Ectodermal cell (in vitro differentiated cells): ENCODE measurements at regions not wholly inside any gene's neighbourhood (a gene's known extent, or its start where the extent isn't known, plus 50 kb on each side); places are given as distances from the start of the nearest gene placed in this dataset.
"Not testable (repeated sequence)": the region's sequence is repeated elsewhere in the genome, so short reads cannot be mapped to it uniquely, and the experiment has no call there.

Experiments
- H3K27ac ChIP-seq: 2 replicates; pipeline ENCODE4 v1.7.0; 2013; ENCODE audit warnings: mild to moderate bottlenecking, low read depth, low read length; ENCODE audit not compliant: insufficient read depth, poor library complexity, severe bottlenecking
- H3K27me3 ChIP-seq: 2 replicates; pipeline ENCODE4 v1.7.0; 2013; ENCODE audit warnings: mild to moderate bottlenecking, low read length; ENCODE audit not compliant: insufficient read depth, control insufficient read depth, poor library complexity, severe bottlenecking
- H3K36me3 ChIP-seq: one replicate; pipeline ENCODE4 v1.7.0; 2013; ENCODE audit warnings: low read length; ENCODE audit not compliant: control insufficient read depth, insufficient read depth
- H3K4me1 ChIP-seq: one replicate; pipeline ENCODE4 v1.7.0; 2013; ENCODE audit warnings: low read length; ENCODE audit not compliant: control insufficient read depth, insufficient read depth
- H3K4me3 ChIP-seq: 2 replicates; pipeline ENCODE4 v1.7.0; 2013; ENCODE audit warnings: low read depth, low read length, control low read depth; ENCODE audit not compliant: insufficient read depth
- H3K9me3 ChIP-seq: 2 replicates; pipeline ENCODE4 v1.7.0; 2013; ENCODE audit warnings: mild to moderate bottlenecking, low read length, moderate library complexity; ENCODE audit not compliant: control insufficient read depth
- WGBS, 2 experiments: methylation state at CpG; one replicate each; pipeline ENCODE4 v1.1.7; 2013; ENCODE audit warnings: missing lambda C conversion rate in 2 of 2; 5-methylcytosine and 5-hydroxymethylcytosine counted together

DNA sequence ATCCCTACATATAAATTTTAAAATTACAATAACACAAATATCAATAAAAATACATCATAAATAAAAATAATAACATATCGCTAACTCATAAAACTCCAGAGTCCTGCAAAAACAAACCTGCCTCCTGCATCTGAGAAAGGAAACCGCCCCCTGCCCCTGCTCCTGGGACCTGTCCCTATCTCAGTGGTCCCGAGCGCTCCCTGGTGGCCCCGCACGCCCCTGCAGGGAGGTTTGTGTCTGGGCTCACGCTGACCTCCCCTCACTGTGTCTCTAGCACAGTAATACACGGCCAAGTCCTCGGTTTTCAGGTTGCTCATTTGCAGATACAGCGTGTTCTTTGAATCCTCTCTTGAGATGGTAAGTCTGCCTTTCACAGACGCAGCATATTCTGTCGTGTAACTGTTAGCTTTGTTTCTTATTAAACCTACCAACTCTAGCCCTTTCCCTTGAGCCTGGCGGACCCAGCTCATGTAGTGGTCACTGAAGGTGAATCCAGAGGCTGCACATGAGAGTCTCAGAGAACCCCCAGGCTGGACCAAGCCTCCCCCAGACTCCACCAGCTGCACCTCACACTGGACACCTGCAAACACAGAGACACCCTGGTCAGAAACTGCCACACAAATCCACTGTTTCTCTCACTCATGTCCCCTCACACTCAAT is 554.1 kb downstream of the GOLGA6L6 start:
- Histone ChIP-seq H3K4me1 (no peaks in the 10 kb centered on the region), H3K9me3 (peaks cover 26% of the 10 kb centered on the region), H3K4me3 (no peak overlapping the region), H3K27me3 (no peaks in the 10 kb centered on the region), H3K36me3 (no peaks in the 10 kb centered on the region), H3K27ac (no peak overlapping the region)
- 60 to 63% methylated on average over 13 of the region's 13 CpGs for WGBS, 2 experiments

DNA sequence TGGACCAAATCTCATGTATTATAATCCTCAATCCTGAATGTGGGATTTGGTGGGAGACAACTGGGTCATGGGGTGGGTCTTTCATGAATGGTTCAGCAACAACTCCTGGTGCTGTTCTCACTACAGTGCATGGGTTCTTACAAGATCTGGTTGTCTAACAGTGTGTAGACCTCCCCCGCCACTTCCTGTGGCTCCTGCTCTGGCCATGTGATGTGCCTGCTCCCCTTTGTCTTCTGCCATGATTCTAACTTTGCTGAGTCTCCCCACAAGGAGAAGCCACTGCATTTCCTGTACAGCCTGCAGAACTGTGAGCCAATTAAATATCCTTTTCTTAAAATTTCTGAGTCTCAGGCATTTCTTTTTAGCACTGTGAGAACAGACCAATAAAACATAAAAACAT is 557.5 kb downstream of the GOLGA6L6 start:
- H3K27me3 ChIP-seq = no peaks in the 10 kb centered on the region
- 74 to 88% methylated on average over 1 of the region's 1 CpG for WGBS, 2 experiments
- H3K4me1 ChIP-seq = no peaks in the 10 kb centered on the region
- peaks cover 14% of the 10 kb centered on the region for H3K9me3 ChIP-seq
- H3K36me3 ChIP-seq = no peaks in the 10 kb centered on the region
- H3K27ac ChIP-seq = no peak overlapping the region
- H3K4me3 ChIP-seq = no peak overlapping the region

DNA sequence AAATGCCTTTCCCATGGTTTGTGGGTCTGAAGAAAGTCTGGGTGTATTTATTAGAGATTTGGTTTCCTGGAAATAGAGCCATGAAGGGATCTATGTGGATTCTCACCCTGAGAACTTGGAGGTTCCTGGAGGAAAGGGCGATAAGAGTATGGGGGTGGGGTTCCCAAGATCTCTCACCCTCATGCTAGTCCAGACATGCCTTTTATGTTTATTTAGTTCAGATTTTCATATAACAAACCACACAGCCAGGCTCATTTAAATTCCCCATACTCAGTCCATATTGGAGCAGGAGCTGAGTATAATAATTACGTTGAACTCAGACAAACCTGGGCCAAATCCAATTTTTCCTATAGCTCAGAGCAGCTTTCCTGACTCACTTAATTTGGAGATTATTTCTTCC is 566.6 kb downstream of the GOLGA6L6 start:
- Histone ChIP-seq H3K27ac (no peak overlapping the region), H3K4me1 (no peaks in the 10 kb centered on the region), H3K27me3 (no peaks in the 10 kb centered on the region), H3K4me3 (no peak overlapping the region), H3K36me3 (no peaks in the 10 kb centered on the region), H3K9me3 (peaks cover 19% of the 10 kb centered on the region)
- WGBS, 2 experiments = 74 to 93% methylated on average over 2 of the region's 2 CpGs

DNA sequence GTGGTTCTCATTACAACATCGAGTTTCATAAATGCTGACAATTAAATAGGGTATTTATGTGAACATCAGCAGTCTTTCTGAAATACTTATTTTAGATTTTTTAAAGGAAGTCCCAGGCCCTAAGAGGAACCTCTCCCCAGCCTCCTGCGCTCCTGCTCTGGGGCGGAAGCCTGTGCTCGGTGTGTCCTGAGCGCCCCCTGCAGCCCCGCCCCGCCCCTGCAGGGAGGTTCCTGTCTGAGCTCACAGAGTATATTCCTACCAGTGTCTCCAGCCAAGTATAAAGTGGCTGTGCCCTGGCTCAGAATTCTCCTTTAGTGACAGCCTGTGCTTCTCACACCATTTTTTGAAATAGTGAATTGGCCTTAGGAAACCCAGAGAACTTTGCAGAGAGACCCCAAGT is 567.9 kb downstream of the GOLGA6L6 start:
- Histone ChIP-seq H3K36me3 (no peaks in the 10 kb centered on the region), H3K4me3 (no peak overlapping the region), H3K27ac (no peak overlapping the region), H3K9me3 (peaks cover 19% of the 10 kb centered on the region), H3K4me1 (no peaks in the 10 kb centered on the region), H3K27me3 (no peaks in the 10 kb centered on the region)
- 64 to 65% methylated on average over 6 to 7 of the region's 7 CpGs for WGBS, 2 experiments

DNA sequence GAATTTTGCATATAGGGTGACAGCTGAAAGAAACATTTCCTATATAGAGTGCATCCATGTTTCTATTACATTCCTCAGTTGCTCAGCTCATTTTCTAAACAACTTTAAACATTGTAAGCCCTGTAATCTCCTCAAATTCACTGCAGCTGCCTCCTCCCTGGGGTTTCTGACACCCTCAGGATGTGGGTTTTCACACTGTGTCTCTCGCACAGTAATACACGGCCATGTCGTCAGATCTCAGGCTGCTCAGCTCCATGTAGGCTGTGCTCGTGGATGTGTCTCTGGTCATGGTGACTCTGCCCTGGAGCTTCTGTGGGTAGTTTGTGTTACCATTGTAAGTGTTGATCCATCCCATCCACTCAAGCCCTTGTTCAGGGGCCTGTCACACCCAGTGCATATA is 569.0 kb downstream of the GOLGA6L6 start:
- H3K36me3 ChIP-seq, H3K4me1 ChIP-seq, H3K27me3 ChIP-seq, H3K4me3 ChIP-seq, H3K27ac ChIP-seq: not testable (repeated sequence)
- WGBS, 2 experiments = 81% methylated on average over 4 of the region's 4 CpGs
- peaks cover 19% of the 10 kb centered on the region for H3K9me3 ChIP-seq

DNA sequence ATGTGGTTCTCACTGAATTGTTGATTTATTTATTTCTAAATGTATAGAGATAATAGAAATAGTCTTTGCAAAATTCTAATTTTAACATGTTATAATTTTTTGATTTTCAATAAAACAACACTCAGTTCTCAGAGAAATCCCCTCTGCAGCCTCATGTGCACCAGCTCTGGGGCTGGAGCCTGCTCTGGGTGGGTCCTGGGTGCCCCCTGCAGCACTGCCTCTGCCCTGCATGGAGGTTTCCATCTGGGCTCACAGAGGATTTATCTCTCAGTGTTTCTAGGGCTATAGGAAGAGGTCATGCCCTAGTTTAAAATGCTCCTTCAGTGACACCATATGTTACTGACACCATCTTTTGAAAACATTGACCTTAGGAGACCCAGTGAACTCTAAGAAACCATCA is 576.0 kb downstream of the GOLGA6L6 start:
- not testable (repeated sequence) for H3K36me3 ChIP-seq, H3K27ac ChIP-seq
- peaks cover 13% of the 10 kb centered on the region for H3K9me3 ChIP-seq

DNA sequence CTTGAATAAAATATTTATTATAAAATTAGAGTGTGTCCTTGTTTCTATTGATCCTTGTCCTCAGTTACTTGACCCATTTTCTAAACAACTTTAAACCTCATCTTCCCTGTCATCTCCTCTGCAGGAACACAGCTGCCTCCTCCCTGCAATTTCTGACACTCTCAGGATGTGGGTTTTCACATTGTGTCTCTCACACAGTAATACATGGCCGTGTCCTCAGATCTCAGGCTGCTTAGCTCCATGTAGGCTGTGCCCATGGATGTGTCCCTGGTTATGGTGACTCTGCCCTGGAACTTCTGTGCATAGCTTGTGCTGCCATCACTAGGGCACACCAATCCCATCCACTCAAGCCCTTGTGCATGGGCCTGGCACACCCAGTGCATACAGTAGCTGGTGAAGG is 577.1 kb downstream of the GOLGA6L6 start:
- peaks cover 11% of the 10 kb centered on the region for H3K9me3 ChIP-seq
- H3K27ac ChIP-seq, H3K4me3 ChIP-seq, H3K4me1 ChIP-seq, H3K27me3 ChIP-seq, H3K36me3 ChIP-seq: not testable (repeated sequence)
- 71 to 72% methylated on average over 1 of the region's 1 CpG for WGBS, 2 experiments

More for the DNA sequence above, 576.0 kb downstream of the GOLGA6L6 start:
- not testable (repeated sequence) for H3K27me3 ChIP-seq, H3K4me3 ChIP-seq, H3K4me1 ChIP-seq

DNA sequence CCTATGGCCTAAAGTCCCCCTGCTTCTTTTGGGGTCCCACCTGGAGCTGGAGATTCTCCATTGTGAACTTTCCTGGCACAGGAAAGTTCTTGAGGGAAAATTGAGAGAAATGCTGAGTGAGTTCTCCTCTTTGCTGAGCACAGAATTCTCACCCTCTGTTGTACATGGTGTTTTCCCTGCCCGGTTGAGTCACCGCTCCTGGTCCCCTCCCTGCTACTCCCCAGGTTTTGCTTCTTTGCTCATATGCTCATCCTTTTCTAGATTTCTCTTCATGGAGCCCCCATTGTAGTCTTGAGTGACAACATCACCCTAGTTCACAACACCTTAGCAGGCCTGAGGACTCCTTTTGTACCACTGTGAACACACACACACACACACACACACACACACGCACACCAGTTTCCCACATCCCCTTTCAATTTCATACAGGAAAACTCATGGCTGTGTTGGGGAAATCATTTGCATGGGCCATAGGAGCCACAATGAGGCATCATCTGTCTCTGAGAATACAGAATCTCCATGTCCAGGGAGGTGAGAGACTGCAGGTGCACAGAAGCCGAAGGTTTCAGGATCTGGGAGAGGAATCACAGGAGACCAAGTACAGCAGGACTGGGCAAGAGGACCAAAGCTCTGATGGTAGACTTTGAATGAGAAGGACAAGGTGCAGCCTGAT is 585.3 kb downstream of the GOLGA6L6 start:
- no peaks in the 10 kb centered on the region for H3K4me1 ChIP-seq
- no peaks in the 10 kb centered on the region for H3K36me3 ChIP-seq
- H3K27ac ChIP-seq = no peak overlapping the region
- no peaks in the 10 kb centered on the region for H3K27me3 ChIP-seq
- peaks cover 6% of the 10 kb centered on the region for H3K9me3 ChIP-seq
- WGBS, 2 experiments = 65 to 83% methylated on average over 4 of the region's 4 CpGs
- no peak overlapping the region for H3K4me3 ChIP-seq

DNA sequence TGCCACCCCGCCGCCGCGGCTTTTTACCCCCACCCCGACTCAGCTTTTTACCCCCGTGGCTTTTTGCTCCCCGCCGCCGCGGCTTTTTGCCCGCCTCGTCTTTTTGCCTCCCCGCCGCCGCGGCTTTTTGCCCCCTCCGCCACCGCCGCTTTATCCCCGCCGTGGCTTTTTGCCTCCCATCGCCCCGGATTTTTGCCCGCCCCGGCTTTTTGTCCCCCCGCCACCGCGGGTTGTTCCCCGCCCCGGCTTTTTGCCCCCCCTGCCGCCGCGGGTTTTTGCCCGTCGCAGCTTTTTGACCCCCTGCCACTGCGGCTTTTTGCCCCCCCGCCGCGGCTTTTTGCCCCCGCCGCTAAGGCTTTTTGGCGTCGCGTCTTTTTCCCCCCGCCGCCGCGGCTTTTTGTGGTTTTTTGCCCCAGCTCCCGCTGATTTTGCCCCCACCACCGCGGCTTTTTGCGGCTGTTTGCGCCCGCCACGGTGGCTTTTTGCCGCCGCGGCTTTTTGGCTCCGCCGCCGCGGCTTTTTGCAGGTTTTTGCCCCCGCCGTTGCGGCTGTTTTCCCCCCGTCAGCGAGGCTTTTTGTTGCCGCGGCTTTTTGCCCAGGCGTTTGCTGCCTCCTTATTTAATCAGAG is 597.2 kb downstream of the GOLGA6L6 start:
- Histone ChIP-seq H3K4me3 (no peak overlapping the region), H3K36me3 (no peaks in the 10 kb centered on the region), H3K27ac (no peak overlapping the region), H3K27me3 (no peaks in the 10 kb centered on the region), H3K9me3 (peaks cover 2% of the 10 kb centered on the region), H3K4me1 (no peaks in the 10 kb centered on the region)
- WGBS, 2 experiments = 92 to 93% methylated on average over 68 to 70 of the region's 70 CpGs

DNA sequence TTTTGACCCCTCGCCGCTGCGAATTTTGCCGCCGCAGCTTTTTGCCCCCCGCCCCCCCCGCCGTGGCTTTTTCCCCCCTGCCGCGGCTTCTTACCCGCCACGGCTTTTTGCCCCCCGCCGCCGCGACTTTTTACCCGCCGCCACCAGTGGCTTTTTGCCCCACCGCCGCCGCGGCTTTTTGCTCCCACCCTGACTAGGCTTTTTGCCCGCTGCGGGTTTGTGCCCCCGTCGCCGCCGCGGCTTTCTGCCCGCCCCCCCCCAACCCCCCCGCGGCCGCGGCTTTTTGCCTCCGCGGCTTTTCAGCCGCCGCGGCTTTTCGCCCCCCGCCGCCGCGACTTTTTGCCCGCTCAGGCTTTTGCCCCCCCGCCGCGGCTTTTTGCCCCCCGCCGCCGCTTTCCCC is 598.1 kb downstream of the GOLGA6L6 start:
- H3K27me3 ChIP-seq = no peaks in the 10 kb centered on the region
- 82 to 88% methylated on average over 22 to 27 of the region's 51 CpGs for whole genome bisulfite sequencing, 2 experiments
- no peaks in the 10 kb centered on the region for H3K36me3 ChIP-seq
- H3K4me3 ChIP-seq = no peak overlapping the region
- no peak overlapping the region for H3K27ac ChIP-seq
- no peaks in the 10 kb centered on the region for H3K4me1 ChIP-seq
- H3K9me3 ChIP-seq = peaks cover 2% of the 10 kb centered on the region
